IMR-90 (cell line): ENCODE measurements at regions not wholly inside any gene's neighbourhood (a gene's known extent, or its start where the extent isn't known, plus 50 kb on each side); places are given as distances from the start of the nearest gene placed in this dataset.

Experiments
- ATAC-seq: fragments of 200-7000 bp; cut with Tn5 transposase; 2 replicates; pipeline ENCODE4 v1.9.1; 2020; ENCODE audit warnings: low read depth, mild to moderate bottlenecking, moderate library complexity
- BruUV-seq: library from RNA; stranded (reverse); fragments of 400-500 nt; replicated peaks from 2 replicates; lab custom pipeline; 2021; lab: Mats Ljungman, UMichigan
- CTCF ChIA-PET: fragments of 300-600 bp; formaldehyde crosslinking; extraction: SDS; loops from one replicate; lab custom pipeline; 2021; ENCODE audit warnings: antibody characterized with exemption; lab: Yijun Ruan, JAX
- POLR2A ChIA-PET: fragments of 300-600 bp; sonication (Branson Sonifier 250); formaldehyde crosslinking; loops from one replicate; lab custom pipeline; 2022; ENCODE audit warnings: antibody characterized with exemption; ENCODE audit not compliant: unreplicated experiment; lab: Charles Lee
- DNase-seq: peaks from one replicate; pipeline ENCODE4 v3.0.0; 2013
- H2AFZ ChIP-seq: replicated peaks from 2 replicates; pipeline ENCODE3; 2013; ENCODE audit warnings: low read length, mild to moderate bottlenecking; ENCODE audit not compliant: poor library complexity
- H2AK5ac ChIP-seq: 2 replicates; pipeline ENCODE4 v1.6.1; 2013; ENCODE audit warnings: low read depth, low read length, inconsistent platforms
- H2AK9ac ChIP-seq: replicated peaks from 2 replicates; pipeline ENCODE3; 2013; ENCODE audit warnings: mild to moderate bottlenecking, low read depth, low read length, moderate library complexity; ENCODE audit not compliant: poor library complexity
- H2BK120ac ChIP-seq: 2 replicates; pipeline ENCODE4 v1.6.1; 2013; ENCODE audit warnings: low read depth, low read length, inconsistent platforms
- H2BK15ac ChIP-seq: 3 replicates; pipeline ENCODE4 v1.6.1; 2013; ENCODE audit warnings: low read depth, low read length, inconsistent platforms
- H2BK20ac ChIP-seq: 2 replicates; pipeline ENCODE4 v1.6.1; 2013; ENCODE audit warnings: low read depth, mild to moderate bottlenecking, inconsistent platforms, low read length, moderate library complexity
- H2BK5ac ChIP-seq: 2 replicates; pipeline ENCODE4 v1.6.1; 2013; ENCODE audit warnings: mild to moderate bottlenecking, low read depth, low read length, inconsistent platforms; ENCODE audit not compliant: poor library complexity, severe bottlenecking
- H3K14ac ChIP-seq: replicated peaks from 2 replicates; pipeline ENCODE4 v1.6.1; 2013; ENCODE audit warnings: low read depth, low read length, inconsistent platforms
- H3K18ac ChIP-seq: 2 replicates; pipeline ENCODE4 v1.6.1; 2013; ENCODE audit warnings: low read depth, low read length, control low read depth
- H3K23ac ChIP-seq: 2 replicates; pipeline ENCODE4 v1.6.1; 2013; ENCODE audit warnings: low read depth, low read length, inconsistent platforms
- H3K27ac ChIP-seq: 2 replicates; pipeline ENCODE4 v1.5.1; 2013; ENCODE audit warnings: mild to moderate bottlenecking, control low read depth, low read length; ENCODE audit not compliant: insufficient read depth
- H3K27me3 ChIP-seq: 2 replicates; pipeline ENCODE4 v1.6.1; 2013; ENCODE audit warnings: low read length; ENCODE audit not compliant: control insufficient read depth, insufficient read depth
- H3K36me3 ChIP-seq: 2 replicates; pipeline ENCODE4 v1.6.1; 2013; ENCODE audit warnings: low read length, mixed read lengths; ENCODE audit not compliant: control insufficient read depth, insufficient read depth
- H3K4ac ChIP-seq: 2 replicates; pipeline ENCODE4 v1.6.1; 2013; ENCODE audit warnings: low read depth, low read length, inconsistent platforms
- H3K4me1 ChIP-seq: 2 replicates; pipeline ENCODE4 v1.6.1; 2013; ENCODE audit warnings: low read length, mixed read lengths; ENCODE audit not compliant: control insufficient read depth, insufficient read depth
- H3K4me2 ChIP-seq: 2 replicates; pipeline ENCODE4 v1.6.1; 2013; ENCODE audit warnings: low read depth, mild to moderate bottlenecking, control low read depth, low read length, moderate library complexity
- H3K4me3 ChIP-seq: 2 replicates; pipeline ENCODE4 v1.5.1; 2013; ENCODE audit warnings: low read depth, mild to moderate bottlenecking, control low read depth, low read length, moderate library complexity; ENCODE audit not compliant: insufficient read depth
- H3K56ac ChIP-seq: 2 replicates; pipeline ENCODE4 v1.6.1; 2013; ENCODE audit warnings: low read length, inconsistent platforms; ENCODE audit not compliant: insufficient read depth; ENCODE audit errors: extremely low read depth
- H3K79me1 ChIP-seq, 2 experiments: 2 replicates each; pipeline ENCODE4 v1.6.1; 2013; ENCODE audit warnings: low read length in 2 of 2, inconsistent platforms in 1 of 2, low read depth in 1 of 2
- H3K9ac ChIP-seq: 2 replicates; pipeline ENCODE4 v1.6.1; 2013; ENCODE audit warnings: low read depth, low read length, control low read depth
- H3K9me1 ChIP-seq: 2 replicates; pipeline ENCODE4 v1.6.1; 2013; ENCODE audit warnings: low read length, inconsistent platforms; ENCODE audit not compliant: insufficient read depth
- H3K9me3 ChIP-seq: 2 replicates; pipeline ENCODE4 v1.6.1; 2013; ENCODE audit warnings: low read length; ENCODE audit not compliant: control insufficient read depth, insufficient read depth
- H4K20me1 ChIP-seq: 2 replicates; pipeline ENCODE4 v1.6.1; 2013; ENCODE audit warnings: low read length, inconsistent platforms; ENCODE audit not compliant: insufficient read depth
- H4K5ac ChIP-seq: 2 replicates; pipeline ENCODE4 v1.6.1; 2013; ENCODE audit warnings: mild to moderate bottlenecking, low read depth, low read length, control low read depth
- H4K8ac ChIP-seq, 2 experiments: 2 replicates each; pipeline ENCODE4 v1.6.1; 2013; ENCODE audit warnings: low read depth in 2 of 2, low read length in 2 of 2, control low read depth in 1 of 2, inconsistent platforms in 1 of 2
- H4K91ac ChIP-seq: 2 replicates; pipeline ENCODE4 v1.6.1; 2013; ENCODE audit warnings: low read depth, low read length, inconsistent platforms; ENCODE audit not compliant: insufficient read depth
- CHD1 ChIP-seq: IDR thresholded peaks from 2 replicates; pipeline ENCODE4 v1.6.1; 2012; ENCODE audit warnings: low read depth, low read length, improper control_type of control experiment
- MAFK ChIP-seq: IDR thresholded peaks from 2 replicates; pipeline ENCODE4 v1.6.1; 2012; ENCODE audit warnings: low read depth, low read length, improper control_type of control experiment
- MAZ ChIP-seq: IDR thresholded peaks from 2 replicates; pipeline ENCODE4 v1.6.1; 2012; ENCODE audit warnings: low read depth, mild to moderate bottlenecking, low read length, improper control_type of control experiment, moderate library complexity, borderline replicate concordance
- POLR2A ChIP-seq: IDR thresholded peaks from 2 replicates; pipeline ENCODE4 v1.6.1; 2012; ENCODE audit warnings: mild to moderate bottlenecking, low read depth, low read length
- RCOR1 ChIP-seq: IDR thresholded peaks from 2 replicates; pipeline ENCODE4 v1.6.1; 2012; ENCODE audit warnings: mild to moderate bottlenecking, low read length, improper control_type of control experiment; ENCODE audit not compliant: insufficient replicate concordance
- WGBS, 2 experiments: methylation state at CpG; one replicate each; pipeline versions ENCODE4 v1.1.5 to v1.1.7; 2013; ENCODE audit warnings: missing lambda C conversion rate in 2 of 2; ENCODE audit not compliant: insufficient read length in 1 of 2; ENCODE audit errors: extremely low coverage in 2 of 2; 5-methylcytosine and 5-hydroxymethylcytosine counted together
- dilution Hi-C: fragments of 300-500 bp; cut with HindIII; formaldehyde crosslinking; loops from one replicate; pipeline ENCODE4 v1.14.3; 2018; ENCODE audit warnings: low sequenced_read_pairs; ENCODE audit not compliant: unreplicated experiment
- in situ Hi-C: fragments of 300-500 bp; cut with MboI; formaldehyde crosslinking; loops from 3 replicates; pipeline ENCODE4 v1.14.3; 2019; ENCODE audit warnings: low sequenced_read_pairs, inconsistent platforms, mixed read lengths
- intact Hi-C: fragments of 100-400 bp; cut with micrococcal nuclease; formaldehyde crosslinking; loops from 2 replicates; pipeline ENCODE4 v1.10.0; 2022

DNA sequence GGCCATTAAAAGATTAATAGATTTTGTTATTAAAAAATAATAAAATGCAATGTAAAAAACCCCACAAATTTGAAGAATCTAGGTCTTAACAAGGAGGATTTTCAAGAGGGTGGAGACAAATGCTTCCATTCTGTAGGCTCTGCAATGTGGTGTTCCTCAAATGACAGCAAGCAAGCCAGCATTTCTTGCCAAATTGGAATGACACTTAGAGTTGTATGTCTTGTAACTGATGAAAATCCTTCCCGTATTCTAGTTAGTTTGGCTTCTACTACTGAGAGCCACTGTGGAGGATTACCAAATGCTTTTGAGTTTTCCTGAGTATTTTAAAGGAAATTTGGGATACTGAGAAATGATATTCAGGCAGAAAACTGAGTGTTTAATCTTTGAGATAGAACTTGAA lies 1225.5 kb upstream of the CITED2 start:
- dilution Hi-C loops, result no loop called here
- H4K5ac ChIP-seq, result no peak overlapping the region
- peak overlapping the region; percentile 77; the same call in 1 of the 3 replicates for H2BK15ac ChIP-seq
- no peak for TF ChIP-seq CHD1
- no peak for TF ChIP-seq RCOR1
- no peak for TF ChIP-seq POLR2A
- no peak for TF ChIP-seq MAFK
- TF ChIP-seq MAZ, result no peak
- H3K23ac ChIP-seq, result peak overlapping the region; percentile 14; the same call in 1 of the 2 replicates
- no peak overlapping the region for H3K27ac ChIP-seq
- ChIA-PET CTCF (no interaction called here), POLR2A (no interaction called here)
- no TSS peak for BruUV-seq
- H3K27me3 ChIP-seq, result no peaks in the 10 kb centered on the region
- H3K4me3 ChIP-seq, result no peak overlapping the region
- no peaks in the 10 kb centered on the region for H4K20me1 ChIP-seq
- no peak overlapping the region for H2AK9ac ChIP-seq
- H3K4ac ChIP-seq, result peak overlapping the region; percentile 58; the same call in 1 of the 2 replicates
- H4K91ac ChIP-seq, result no peak overlapping the region
- H3K36me3 ChIP-seq, result no peaks in the 10 kb centered on the region
- ATAC-seq (no peak), DNase-seq (no peak)
- in situ Hi-C loops, result no loop called here
- no peak overlapping the region for H3K9ac ChIP-seq
- intact Hi-C loops, result no loop called here
- WGBS, 2 experiments, result no CpG with 5 or more reads among the region's 1 CpG
- H3K9me1 ChIP-seq, result peaks cover 2% of the 10 kb centered on the region; the same call in 1 of the 2 replicates
- peak overlapping the region; percentile 87; the same call in 1 of the 2 replicates for H2BK20ac ChIP-seq
- H3K79me1 ChIP-seq, result no peaks in the 10 kb centered on the region
- peaks cover 9% of the 10 kb centered on the region; the same call in 1 of the 2 replicates for H3K4me1 ChIP-seq
- peak overlapping the region in 1 of 2 experiments; percentile 53; a peak in 2 of 4 replicates for H4K8ac ChIP-seq
- H2AK5ac ChIP-seq, result peak overlapping the region; percentile 47; the same call in 1 of the 2 replicates
- peak overlapping the region; percentile 3; the same call in 1 of the 2 replicates for H3K18ac ChIP-seq
- H2BK5ac ChIP-seq, result peak overlapping the region; percentile 84
- H3K14ac ChIP-seq, result peak overlapping the region; percentile 53; the same call in 1 of the 2 replicates
- no peaks in the 10 kb centered on the region; the same call in 1 of the 2 replicates for H3K9me3 ChIP-seq
- no peak overlapping the region for H3K4me2 ChIP-seq
- H3K56ac ChIP-seq, result no peak overlapping the region
- no peak overlapping the region for H2AFZ ChIP-seq
- peak overlapping the region; percentile 99 for H2BK120ac ChIP-seq
